HL-60 (cell line): ENCODE measurements at regions not wholly inside any gene's neighbourhood (a gene's known extent, or its start where the extent isn't known, plus 50 kb on each side); places are given as distances from the start of the nearest gene placed in this dataset.

ENCODE experiments used
- CTCF ChIP-seq: IDR thresholded peaks from one replicate; pipeline ENCODE4 v1.5.1; 2011; ENCODE audit warnings: low read length, control low read depth, inconsistent platforms; ENCODE audit not compliant: insufficient read depth
- GABPA ChIP-seq: IDR thresholded peaks from 2 replicates; pipeline ENCODE4 v1.6.1; 2012; ENCODE audit warnings: low read depth
- POLR2AphosphoS5 ChIP-seq: IDR thresholded peaks from 2 replicates; pipeline ENCODE4 v1.6.1; 2012; ENCODE audit warnings: low read depth
- SPI1 ChIP-seq: IDR thresholded peaks from 2 replicates; pipeline ENCODE4 v1.6.1; 2012; ENCODE audit warnings: low read depth, mild to moderate bottlenecking, borderline replicate concordance
- TF ChIP-seq, protein P1 (sequence below): IDR thresholded peaks from 2 replicates; pipeline ENCODE4 v1.6.1; 2012; ENCODE audit warnings: low read depth; ENCODE audit not compliant: insufficient replicate concordance

DNA sequence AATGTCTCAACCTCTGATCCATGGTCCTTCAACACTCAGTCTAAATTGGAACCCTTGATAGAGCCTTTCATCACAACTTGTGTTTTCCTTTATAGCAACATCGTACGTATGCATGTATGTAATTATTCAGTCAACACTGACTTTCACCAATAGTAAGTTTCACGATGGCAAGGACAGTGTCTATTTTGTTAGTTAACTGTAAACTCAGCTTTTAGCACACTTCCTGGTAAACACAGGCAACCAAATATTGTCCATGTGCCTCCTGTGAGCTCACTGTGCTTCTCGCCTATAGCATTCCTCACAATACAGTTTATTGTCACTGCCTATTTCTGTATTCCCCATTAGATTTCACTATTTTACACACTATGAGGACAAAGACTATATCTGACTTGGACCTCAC is 323.1 kb downstream of the DEPDC1B start:
- TF ChIP-seq CTCF (no peak), POLR2AphosphoS5 (no peak), GABPA (no peak), SPI1 (no peak)
- TF ChIP-seq, protein P1, sequence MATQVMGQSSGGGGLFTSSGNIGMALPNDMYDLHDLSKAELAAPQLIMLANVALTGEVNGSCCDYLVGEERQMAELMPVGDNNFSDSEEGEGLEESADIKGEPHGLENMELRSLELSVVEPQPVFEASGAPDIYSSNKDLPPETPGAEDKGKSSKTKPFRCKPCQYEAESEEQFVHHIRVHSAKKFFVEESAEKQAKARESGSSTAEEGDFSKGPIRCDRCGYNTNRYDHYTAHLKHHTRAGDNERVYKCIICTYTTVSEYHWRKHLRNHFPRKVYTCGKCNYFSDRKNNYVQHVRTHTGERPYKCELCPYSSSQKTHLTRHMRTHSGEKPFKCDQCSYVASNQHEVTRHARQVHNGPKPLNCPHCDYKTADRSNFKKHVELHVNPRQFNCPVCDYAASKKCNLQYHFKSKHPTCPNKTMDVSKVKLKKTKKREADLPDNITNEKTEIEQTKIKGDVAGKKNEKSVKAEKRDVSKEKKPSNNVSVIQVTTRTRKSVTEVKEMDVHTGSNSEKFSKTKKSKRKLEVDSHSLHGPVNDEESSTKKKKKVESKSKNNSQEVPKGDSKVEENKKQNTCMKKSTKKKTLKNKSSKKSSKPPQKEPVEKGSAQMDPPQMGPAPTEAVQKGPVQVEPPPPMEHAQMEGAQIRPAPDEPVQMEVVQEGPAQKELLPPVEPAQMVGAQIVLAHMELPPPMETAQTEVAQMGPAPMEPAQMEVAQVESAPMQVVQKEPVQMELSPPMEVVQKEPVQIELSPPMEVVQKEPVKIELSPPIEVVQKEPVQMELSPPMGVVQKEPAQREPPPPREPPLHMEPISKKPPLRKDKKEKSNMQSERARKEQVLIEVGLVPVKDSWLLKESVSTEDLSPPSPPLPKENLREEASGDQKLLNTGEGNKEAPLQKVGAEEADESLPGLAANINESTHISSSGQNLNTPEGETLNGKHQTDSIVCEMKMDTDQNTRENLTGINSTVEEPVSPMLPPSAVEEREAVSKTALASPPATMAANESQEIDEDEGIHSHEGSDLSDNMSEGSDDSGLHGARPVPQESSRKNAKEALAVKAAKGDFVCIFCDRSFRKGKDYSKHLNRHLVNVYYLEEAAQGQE = no peak
